GM12878 (cell line): ENCODE measurements at regions not wholly inside any gene's neighbourhood (a gene's known extent, or its start where the extent isn't known, plus 50 kb on each side); places are given as distances from the start of the nearest gene placed in this dataset.

ENCODE experiments used
- ATAC-seq: fragments of 200-7000 bp; cut with Tn5 transposase; 3 replicates; pipeline ENCODE4 v1.9.1; 2020; ENCODE audit warnings: mild to moderate bottlenecking, moderate library complexity
- BruUV-seq: library from RNA; stranded (reverse); fragments of 400-500 nt; replicated peaks from 2 replicates; lab custom pipeline; 2021; lab: Mats Ljungman, UMichigan
- CTCF ChIA-PET: fragments of 300-600 bp; sonication (Branson Sonifier 250); formaldehyde crosslinking; extraction: SDS; loops from one replicate; lab custom pipeline; 2021; ENCODE audit warnings: inconsistent platforms; lab: Yijun Ruan, JAX
- POLR2A ChIA-PET: fragments of 350-600 bp; formaldehyde crosslinking; extraction: SDS; loops from one replicate; lab custom pipeline; 2021; ENCODE audit warnings: inconsistent platforms; lab: Charles Lee
- RAD21 ChIA-PET: fragments of 300-600 bp; sonication (Branson Sonifier 250); formaldehyde crosslinking; loops from one replicate; lab custom pipeline; 2023; ENCODE audit warnings: antibody characterized with exemption; ENCODE audit not compliant: unreplicated experiment; lab: Charles Lee
- SMC1A ChIA-PET: fragments of 300-600 bp; sonication (Branson Sonifier 250); formaldehyde crosslinking; loops from one replicate; lab custom pipeline; 2023; ENCODE audit not compliant: unreplicated experiment, uncharacterized antibody; lab: Charles Lee
- DNase-seq: peaks from one replicate; pipeline ENCODE4 v3.0.0-alpha.2; 2011; ENCODE audit warnings: low read depth, low spot score
- FAIRE-seq: peaks from 3 replicates; lab custom pipeline; 2011; peaks lifted over from hg19 to GRCh38; lab: Jason Lieb, UNC
- H2AFZ ChIP-seq: 2 replicates; pipeline ENCODE4 v1.6.0; 2011; ENCODE audit warnings: low read depth, low read length, control low read depth; ENCODE audit not compliant: control insufficient read depth
- H3K27ac ChIP-seq: 2 replicates; pipeline ENCODE4 v1.5.1; 2011; ENCODE audit warnings: control low read depth; ENCODE audit not compliant: control insufficient read depth, insufficient read depth
- H3K27me3 ChIP-seq, 2 experiments: replicated peaks in 1 of 2; 2 replicates each; pipeline versions ENCODE4 v1.6.0 to v1.6.1; 2011; ENCODE audit warnings: low read length in 1 of 2; ENCODE audit not compliant: control insufficient read depth in 2 of 2, insufficient read depth in 2 of 2
- H3K36me3 ChIP-seq, 2 experiments: 2 replicates each; pipeline ENCODE4 v1.5.1; 2011; ENCODE audit warnings: low read length in 1 of 2; ENCODE audit not compliant: control insufficient read depth in 2 of 2, insufficient read depth in 2 of 2
- H3K4me1 ChIP-seq: 2 replicates; pipeline ENCODE4 v1.6.1; 2011; ENCODE audit warnings: mild to moderate bottlenecking, low read length, moderate library complexity, mixed read lengths; ENCODE audit not compliant: control insufficient read depth, insufficient read depth
- H3K4me2 ChIP-seq: 2 replicates; pipeline ENCODE4 v1.6.0; 2011; ENCODE audit warnings: control low read depth; ENCODE audit not compliant: control insufficient read depth, insufficient read depth
- H3K4me3 ChIP-seq: fragments of 200-600 bp; sonication (generic); 2 replicates; pipeline ENCODE4 v1.5.1; 2016
- H3K79me2 ChIP-seq: 2 replicates; pipeline ENCODE4 v1.6.0; 2011; ENCODE audit warnings: low read length; ENCODE audit not compliant: control insufficient read depth, insufficient read depth
- H3K9ac ChIP-seq: 2 replicates; pipeline ENCODE4 v1.8.0; 2011; ENCODE audit warnings: low read length, control low read depth, mixed read lengths; ENCODE audit not compliant: control insufficient read depth, insufficient read depth
- H3K9me3 ChIP-seq: replicated peaks from 3 replicates; pipeline ENCODE4 v1.5.1; 2011; ENCODE audit warnings: mild to moderate bottlenecking, low read length; ENCODE audit not compliant: control insufficient read depth, insufficient read depth
- H4K20me1 ChIP-seq: 2 replicates; pipeline ENCODE4 v1.6.0; 2011; ENCODE audit not compliant: control insufficient read depth, insufficient read depth
- EGR1 ChIP-seq, 2 experiments: IDR thresholded peaks; 1 replicate in 1 of 2; 2 replicates in 1 of 2; pipeline ENCODE4 v1.6.1; 2011 to 2012; ENCODE audit warnings: low read depth in 2 of 2, low read length in 2 of 2, borderline replicate concordance in 1 of 2, mild to moderate bottlenecking in 1 of 2, moderate library complexity in 1 of 2
- JUND ChIP-seq: IDR thresholded peaks from 2 replicates; pipeline ENCODE4 v1.6.1; 2012; ENCODE audit warnings: low read depth, mild to moderate bottlenecking, low read length, improper control_type of control experiment, moderate library complexity
- NR2C2 ChIP-seq: IDR thresholded peaks from 2 replicates; pipeline ENCODE4 v1.6.1; 2011; ENCODE audit warnings: borderline replicate concordance, low read depth; ENCODE audit not compliant: control insufficient read depth, insufficient read length
- POLR2AphosphoS5 ChIP-seq: IDR thresholded peaks from 2 replicates; pipeline ENCODE4 v1.6.1; 2011; ENCODE audit warnings: mild to moderate bottlenecking, low read length, inconsistent platforms
- ZNF207 ChIP-seq: fragments of 450-650 bp; IDR thresholded peaks from 2 replicates; pipeline ENCODE4 v1.6.1; 2014; ENCODE audit warnings: antibody characterized with exemption, mild to moderate bottlenecking, borderline replicate concordance
- WGBS: methylation state at CpG from one replicate; pipeline ENCODE4 v1.1.6; 2016; ENCODE audit warnings: low lambda C conversion rate; ENCODE audit not compliant: insufficient replicate concordance, insufficient coverage; ENCODE audit errors: missing lambda C conversion rate; 5-methylcytosine and 5-hydroxymethylcytosine counted together
- in situ Hi-C: fragments of 300-500 bp; cut with MboI; formaldehyde crosslinking; loops from 9 replicates; pipeline ENCODE4 v1.14.3; 2018; ENCODE audit warnings: mixed read lengths
- intact Hi-C: fragments of 100-400 bp; cut with micrococcal nuclease; formaldehyde crosslinking; loops from one replicate; pipeline ENCODE4 v1.14.2; 2022; ENCODE audit not compliant: unreplicated experiment
- TF ChIP-seq, protein P1 (sequence below): IDR thresholded peaks from 2 replicates; pipeline ENCODE4 v1.6.1; 2012; ENCODE audit warnings: low read depth, low read length, improper control_type of control experiment
- TF ChIP-seq, protein P2 (sequence below), 3 experiments: IDR thresholded peaks in 2 of 3; conservative IDR thresholded peaks in 1 of 3; 2 replicates each; pipeline ENCODE4 v1.5.1; 2011; ENCODE audit warnings: low read depth in 3 of 3, low read length in 3 of 3, mild to moderate bottlenecking in 3 of 3, control low read depth in 2 of 3, moderate library complexity in 2 of 3, inconsistent platforms in 1 of 3, mixed read lengths in 1 of 3; ENCODE audit not compliant: control insufficient read depth in 2 of 3, insufficient read depth in 1 of 3; ENCODE audit errors: extremely low read depth in 1 of 3
- TF ChIP-seq, protein P3 (sequence below): fragments of 450-650 bp; IDR thresholded peaks from 2 replicates; pipeline ENCODE4 v1.6.1; 2017; ENCODE audit warnings: antibody characterized with exemption, mild to moderate bottlenecking, moderate library complexity

DNA sequence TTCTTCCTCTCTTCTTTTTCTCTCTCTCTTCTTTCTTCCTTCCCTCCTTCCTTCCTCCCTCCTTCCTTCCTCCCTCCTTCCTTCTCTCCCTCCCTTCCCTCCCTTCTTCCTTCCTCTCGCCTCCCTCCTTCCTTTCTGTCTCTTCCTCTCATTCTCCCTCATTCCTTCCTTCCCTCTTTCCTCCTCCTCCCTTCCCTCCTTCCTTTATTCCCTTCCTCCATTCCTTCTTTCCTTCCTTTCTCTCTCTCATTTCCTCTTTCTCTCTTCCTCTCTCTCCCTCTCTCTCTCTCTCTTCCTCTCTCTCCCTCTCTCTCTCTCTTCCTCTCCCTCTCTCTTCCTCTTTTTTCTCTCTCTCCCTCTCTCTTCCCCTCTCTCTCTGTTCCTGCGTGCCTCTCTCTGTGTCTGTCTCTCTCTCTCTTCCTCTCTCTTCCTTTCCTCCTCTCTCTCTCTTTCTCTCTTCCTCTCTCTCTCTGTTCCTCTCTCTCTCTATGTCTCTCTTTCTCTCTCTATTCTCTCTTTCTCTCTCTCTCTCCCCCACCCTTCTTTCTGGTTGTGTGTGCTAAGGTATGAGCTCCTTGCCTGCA is 80.1 kb upstream of the PFKP start:
- intact Hi-C loops (no loop called here), in situ Hi-C loops (no loop called here)
- ChIA-PET SMC1A (no interaction called here), POLR2A (no interaction called here), RAD21 (no interaction called here), CTCF (interaction anchor here (0.6 to 1.0 kb wide), 2 partner anchors 57 to 257 kb away, joined by 3 to 4 read pairs; no protein-coding TSS in a partner anchor)
- Histone ChIP-seq H3K9me3 (peaks cover 6% of the 10 kb centered on the region; the same call in 2 of the 3 replicates), H4K20me1 (no peaks in the 10 kb centered on the region), H3K9ac (no peak overlapping the region), H3K36me3 (no peaks in the 10 kb centered on the region), H3K79me2 (no peaks in the 10 kb centered on the region), H3K27me3 (no peaks in the 10 kb centered on the region; a peak in 1 of 4 replicates), H3K27ac (no peak overlapping the region), H2AFZ (no peak overlapping the region), H3K4me1 (peaks cover 17% of the 10 kb centered on the region), H3K4me3 (no peak overlapping the region), H3K4me2 (no peak overlapping the region)
- no peak for FAIRE-seq
- DNase-seq = no peak
- WGBS = 0% methylated on average over 2 of the region's 2 CpGs
- TF ChIP-seq, protein P1, sequence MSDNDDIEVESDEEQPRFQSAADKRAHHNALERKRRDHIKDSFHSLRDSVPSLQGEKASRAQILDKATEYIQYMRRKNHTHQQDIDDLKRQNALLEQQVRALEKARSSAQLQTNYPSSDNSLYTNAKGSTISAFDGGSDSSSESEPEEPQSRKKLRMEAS = no peak
- TF ChIP-seq, protein P2, sequence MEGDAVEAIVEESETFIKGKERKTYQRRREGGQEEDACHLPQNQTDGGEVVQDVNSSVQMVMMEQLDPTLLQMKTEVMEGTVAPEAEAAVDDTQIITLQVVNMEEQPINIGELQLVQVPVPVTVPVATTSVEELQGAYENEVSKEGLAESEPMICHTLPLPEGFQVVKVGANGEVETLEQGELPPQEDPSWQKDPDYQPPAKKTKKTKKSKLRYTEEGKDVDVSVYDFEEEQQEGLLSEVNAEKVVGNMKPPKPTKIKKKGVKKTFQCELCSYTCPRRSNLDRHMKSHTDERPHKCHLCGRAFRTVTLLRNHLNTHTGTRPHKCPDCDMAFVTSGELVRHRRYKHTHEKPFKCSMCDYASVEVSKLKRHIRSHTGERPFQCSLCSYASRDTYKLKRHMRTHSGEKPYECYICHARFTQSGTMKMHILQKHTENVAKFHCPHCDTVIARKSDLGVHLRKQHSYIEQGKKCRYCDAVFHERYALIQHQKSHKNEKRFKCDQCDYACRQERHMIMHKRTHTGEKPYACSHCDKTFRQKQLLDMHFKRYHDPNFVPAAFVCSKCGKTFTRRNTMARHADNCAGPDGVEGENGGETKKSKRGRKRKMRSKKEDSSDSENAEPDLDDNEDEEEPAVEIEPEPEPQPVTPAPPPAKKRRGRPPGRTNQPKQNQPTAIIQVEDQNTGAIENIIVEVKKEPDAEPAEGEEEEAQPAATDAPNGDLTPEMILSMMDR (IDR thresholded peaks at IDR 0.05 in 2 of 3, conservative IDR thresholded peaks at IDR 0.05 in 1 of 3; ENCODE audit: control insufficient read depth in 2 of 3, extremely low read depth in 1 of 3, insufficient read depth in 1 of 3, low read depth in 3 of 3, low read length in 3 of 3) = no peak
- TF ChIP-seq EGR1 (IDR thresholded peaks at IDR 0.05; ENCODE audit: borderline replicate concordance in 1 of 2, low read depth in 2 of 2, low read length in 2 of 2) (no peak), POLR2AphosphoS5 (no peak), NR2C2 (no peak), JUND (no peak), ZNF207 (no peak)
- TF ChIP-seq, protein P3, sequence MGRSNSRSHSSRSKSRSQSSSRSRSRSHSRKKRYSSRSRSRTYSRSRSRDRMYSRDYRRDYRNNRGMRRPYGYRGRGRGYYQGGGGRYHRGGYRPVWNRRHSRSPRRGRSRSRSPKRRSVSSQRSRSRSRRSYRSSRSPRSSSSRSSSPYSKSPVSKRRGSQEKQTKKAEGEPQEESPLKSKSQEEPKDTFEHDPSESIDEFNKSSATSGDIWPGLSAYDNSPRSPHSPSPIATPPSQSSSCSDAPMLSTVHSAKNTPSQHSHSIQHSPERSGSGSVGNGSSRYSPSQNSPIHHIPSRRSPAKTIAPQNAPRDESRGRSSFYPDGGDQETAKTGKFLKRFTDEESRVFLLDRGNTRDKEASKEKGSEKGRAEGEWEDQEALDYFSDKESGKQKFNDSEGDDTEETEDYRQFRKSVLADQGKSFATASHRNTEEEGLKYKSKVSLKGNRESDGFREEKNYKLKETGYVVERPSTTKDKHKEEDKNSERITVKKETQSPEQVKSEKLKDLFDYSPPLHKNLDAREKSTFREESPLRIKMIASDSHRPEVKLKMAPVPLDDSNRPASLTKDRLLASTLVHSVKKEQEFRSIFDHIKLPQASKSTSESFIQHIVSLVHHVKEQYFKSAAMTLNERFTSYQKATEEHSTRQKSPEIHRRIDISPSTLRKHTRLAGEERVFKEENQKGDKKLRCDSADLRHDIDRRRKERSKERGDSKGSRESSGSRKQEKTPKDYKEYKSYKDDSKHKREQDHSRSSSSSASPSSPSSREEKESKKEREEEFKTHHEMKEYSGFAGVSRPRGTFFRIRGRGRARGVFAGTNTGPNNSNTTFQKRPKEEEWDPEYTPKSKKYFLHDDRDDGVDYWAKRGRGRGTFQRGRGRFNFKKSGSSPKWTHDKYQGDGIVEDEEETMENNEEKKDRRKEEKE = no peak
- no peak for ATAC-seq
- no TSS peak for BruUV-seq
